ENCODE measurements at regions not wholly inside any gene's neighbourhood (a gene's known extent, or its start where the extent isn't known, plus 50 kb on each side); places are given as distances from the start of the nearest gene placed in this dataset.

- Histone ChIP-seq H3K36me3 (no peaks in the 10 kb centered on the region), H3K27ac (no peak overlapping the region), H3K4me3 (no peak overlapping the region), H3K4me1 (no peaks in the 10 kb centered on the region), H3K9me3 (no peaks in the 10 kb centered on the region), H3K27me3 (no peaks in the 10 kb centered on the region)
- TF ChIP-seq EP300 (IDR thresholded peaks at IDR 0.05), result no peak
- TF ChIP-seq POLR2AphosphoS5 (IDR thresholded peaks at IDR 0.05), result no peak
- TF ChIP-seq POLR2A (IDR thresholded peaks at IDR 0.05), result no peak
- TF ChIP-seq CTCF (IDR thresholded peaks at IDR 0.05), result no peak
- DNase-seq (ENCODE audit: low spot score in 2 of 2), result no peak
Observed at GRCh38 chr2:18856765-18857164, 267.4 kb upstream of the NT5C1B start.

- no peak for DNase-seq (ENCODE audit: low spot score in 2 of 2)
- no peaks in the 10 kb centered on the region for H3K27me3 ChIP-seq
- H3K4me1 ChIP-seq, result no peaks in the 10 kb centered on the region
- no peaks in the 10 kb centered on the region for H3K36me3 ChIP-seq
- H3K27ac ChIP-seq, result no peak overlapping the region
- no peak overlapping the region for H3K4me3 ChIP-seq
- no peaks in the 10 kb centered on the region for H3K9me3 ChIP-seq
- no peak for TF ChIP-seq POLR2AphosphoS5 (IDR thresholded peaks at IDR 0.05)
- no peak for TF ChIP-seq EP300 (IDR thresholded peaks at IDR 0.05)
- no peak for TF ChIP-seq CTCF (IDR thresholded peaks at IDR 0.05)
- TF ChIP-seq POLR2A (IDR thresholded peaks at IDR 0.05), result no peak
Observed at GRCh38 chr2:18855027-18855426, 265.7 kb upstream of the NT5C1B start.

- Histone ChIP-seq H3K4me1 (no peaks in the 10 kb centered on the region), H3K9me3 (no peaks in the 10 kb centered on the region), H3K36me3 (no peaks in the 10 kb centered on the region), H3K27me3 (no peaks in the 10 kb centered on the region), H3K27ac (no peak overlapping the region), H3K4me3 (no peak overlapping the region)
- TF ChIP-seq CTCF (IDR thresholded peaks at IDR 0.05) (no peak), POLR2AphosphoS5 (IDR thresholded peaks at IDR 0.05) (no peak), EP300 (IDR thresholded peaks at IDR 0.05) (no peak), POLR2A (IDR thresholded peaks at IDR 0.05) (no peak)
- DNase-seq (ENCODE audit: low spot score in 2 of 2), result no peak
- WGBS, result 66% methylated on average over 2 of the region's 2 CpGs
Observed at GRCh38 chr2:18849841-18850578, 260.6 kb upstream of the NT5C1B start.

- no peak overlapping the region for H3K27ac ChIP-seq
- DNase-seq (ENCODE audit: low spot score in 2 of 2), result no peak
- no peak overlapping the region for H3K4me3 ChIP-seq
- no peaks in the 10 kb centered on the region for H3K36me3 ChIP-seq
- no peaks in the 10 kb centered on the region for H3K4me1 ChIP-seq
- TF ChIP-seq EP300 (IDR thresholded peaks at IDR 0.05) (no peak), POLR2A (IDR thresholded peaks at IDR 0.05) (no peak), CTCF (IDR thresholded peaks at IDR 0.05) (no peak), POLR2AphosphoS5 (IDR thresholded peaks at IDR 0.05) (no peak)
- no peaks in the 10 kb centered on the region for H3K9me3 ChIP-seq
- H3K27me3 ChIP-seq, result no peaks in the 10 kb centered on the region
Observed at GRCh38 chr2:18848646-18849045, 259.3 kb upstream of the NT5C1B start.

DNA sequence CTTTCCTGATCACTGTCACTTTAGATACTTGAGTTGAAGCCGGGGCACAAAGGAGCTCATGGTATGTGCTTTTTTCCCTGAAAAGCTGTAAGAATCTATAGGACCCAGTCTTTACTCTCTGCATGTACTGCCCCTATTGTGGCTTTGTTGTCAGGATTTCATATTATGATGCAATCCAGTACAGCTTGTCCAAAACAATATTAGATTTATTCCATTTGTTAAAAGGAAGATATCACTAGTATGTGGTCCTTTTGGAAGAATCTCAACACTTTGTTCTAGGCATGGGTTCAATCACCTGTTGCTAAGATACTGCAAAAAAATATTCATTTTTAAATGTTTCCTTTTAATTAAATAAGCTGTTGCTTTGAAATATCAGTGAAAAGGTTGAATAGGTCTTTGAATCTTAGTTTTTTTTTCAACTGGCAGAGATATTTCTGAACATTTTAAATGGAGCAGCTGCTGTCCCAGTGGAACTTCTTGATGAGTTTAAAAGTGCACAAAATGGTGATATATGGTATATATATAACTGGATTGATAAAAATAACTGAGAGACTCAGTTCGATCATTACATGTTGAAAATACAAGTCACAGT, 256.6 kb upstream of the NT5C1B start:
- Histone ChIP-seq H3K27me3 (no peaks in the 10 kb centered on the region), H3K27ac (no peak overlapping the region), H3K9me3 (no peaks in the 10 kb centered on the region), H3K36me3 (no peaks in the 10 kb centered on the region), H3K4me1 (no peaks in the 10 kb centered on the region), H3K4me3 (no peak overlapping the region)
- TF ChIP-seq CTCF (IDR thresholded peaks at IDR 0.05) (no peak), POLR2A (IDR thresholded peaks at IDR 0.05) (no peak), EP300 (IDR thresholded peaks at IDR 0.05) (no peak), POLR2AphosphoS5 (IDR thresholded peaks at IDR 0.05) (no peak)
- WGBS, result 65% methylated on average over 2 of the region's 2 CpGs
- DNase-seq (ENCODE audit: low spot score in 2 of 2), result no peak

All from suprapubic skin (tissue), 4 donors.